NCI-H1930 (cell line): ENCODE measurements at regions not wholly inside any gene's neighbourhood (a gene's known extent, or its start where the extent isn't known, plus 50 kb on each side); places are given as distances from the start of the nearest gene placed in this dataset.
"Not testable (repeated sequence)": the region's sequence is repeated elsewhere in the genome, so short reads cannot be mapped to it uniquely, and the experiment has no call there.

Source experiments
- DNase-seq, 2 experiments: peaks; one replicate each; lab custom pipeline; 2025; lab: John Stamatoyannopoulos, UW

- DNase-seq, result no peak
Measured at GRCh38 chr22:34592123-34592740, 473.7 kb upstream of the ISX start.

DNA sequence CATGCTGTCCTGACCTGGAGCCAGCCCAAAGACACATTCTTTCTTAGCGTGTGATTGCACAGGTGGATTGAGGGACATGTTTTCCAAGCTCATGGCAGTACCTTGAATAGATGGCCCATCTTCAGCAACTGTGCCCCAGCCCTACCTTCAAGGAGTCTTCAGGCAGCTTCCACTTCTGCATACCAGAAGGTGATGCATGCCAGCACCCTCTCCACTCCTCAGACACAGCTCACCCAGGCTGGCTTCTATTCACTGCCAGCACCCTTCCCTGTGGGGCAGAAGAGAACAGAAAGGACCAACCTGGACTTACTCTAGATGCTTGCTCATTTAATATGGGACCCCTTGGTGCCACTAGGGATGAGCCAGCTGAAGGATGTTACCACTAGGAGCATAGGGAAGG, 466.4 kb upstream of the ISX start:
- no peak for DNase-seq

DNA sequence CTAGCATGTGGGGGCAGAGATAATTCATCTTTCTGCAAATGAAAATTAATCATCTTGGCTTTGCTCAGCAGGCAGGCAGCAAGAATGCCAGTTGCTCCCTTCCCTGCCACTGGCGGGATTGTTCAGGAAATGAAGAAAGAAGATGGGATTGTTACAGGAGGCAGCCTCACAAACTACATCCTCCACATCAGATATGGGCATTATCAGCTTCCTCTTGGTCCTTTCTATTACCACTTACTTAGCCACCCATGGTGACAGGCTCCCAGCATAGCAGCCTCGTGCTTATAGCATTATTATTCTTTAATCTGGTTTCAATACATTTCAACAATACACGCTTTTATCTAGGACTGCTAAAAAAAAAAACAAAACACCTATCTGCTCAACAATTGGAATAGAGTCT, 461.6 kb upstream of the ISX start:
- DNase-seq, result no peak

GRCh38 chr22:34608106-34608505, 457.9 kb upstream of the ISX start:
- no peak for DNase-seq

DNA sequence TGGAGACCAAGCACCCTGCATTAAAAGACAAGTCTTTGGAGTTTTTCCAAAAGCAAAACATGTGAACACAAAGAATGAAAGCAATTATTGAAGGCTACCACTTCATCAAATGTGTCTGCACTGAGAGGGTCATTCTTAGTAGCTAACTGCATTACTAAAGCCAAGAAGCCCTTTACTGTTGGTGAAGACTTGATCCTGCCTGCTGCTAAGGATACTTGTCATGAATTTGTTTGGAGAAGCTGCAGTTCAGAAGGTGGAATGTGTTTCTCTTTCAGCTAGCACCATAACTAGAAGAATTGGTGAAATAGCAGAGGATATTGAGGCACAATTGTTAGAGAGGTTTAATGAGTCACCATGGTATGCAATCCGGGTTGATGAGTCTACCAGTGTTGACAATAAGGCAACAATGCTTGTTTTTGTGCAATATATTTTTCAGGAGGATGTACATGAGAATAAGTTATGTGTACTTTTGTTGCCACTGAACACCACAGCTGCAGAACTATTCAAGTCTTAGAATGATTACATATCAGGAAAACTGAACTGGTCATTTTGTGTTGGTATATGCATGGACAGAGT, 457.3 kb upstream of the ISX start:
- DNase-seq, result no peak

DNA sequence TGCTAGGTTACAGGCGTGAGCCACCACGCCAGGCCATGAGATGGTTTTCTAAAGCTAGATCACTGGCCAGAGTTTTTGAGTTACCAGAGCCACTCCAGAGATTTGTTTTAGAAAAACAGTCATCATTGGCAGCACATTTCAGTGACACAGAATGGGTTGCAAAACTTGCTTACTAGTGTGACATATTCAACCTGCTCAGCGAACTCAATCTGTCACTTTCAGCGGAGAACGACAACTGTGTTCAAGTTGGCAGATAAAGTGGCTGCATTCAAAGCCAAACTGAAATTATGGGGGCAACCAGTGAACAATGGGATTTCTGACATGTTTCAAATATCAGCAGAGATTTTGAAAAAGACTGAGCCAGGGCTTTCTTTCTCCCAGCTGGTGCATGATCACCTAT, 456.3 kb upstream of the ISX start:
- DNase-seq, result no peak

GRCh38 chr22:34620161-34620560, 445.8 kb upstream of the ISX start:
- no peak for DNase-seq

DNA sequence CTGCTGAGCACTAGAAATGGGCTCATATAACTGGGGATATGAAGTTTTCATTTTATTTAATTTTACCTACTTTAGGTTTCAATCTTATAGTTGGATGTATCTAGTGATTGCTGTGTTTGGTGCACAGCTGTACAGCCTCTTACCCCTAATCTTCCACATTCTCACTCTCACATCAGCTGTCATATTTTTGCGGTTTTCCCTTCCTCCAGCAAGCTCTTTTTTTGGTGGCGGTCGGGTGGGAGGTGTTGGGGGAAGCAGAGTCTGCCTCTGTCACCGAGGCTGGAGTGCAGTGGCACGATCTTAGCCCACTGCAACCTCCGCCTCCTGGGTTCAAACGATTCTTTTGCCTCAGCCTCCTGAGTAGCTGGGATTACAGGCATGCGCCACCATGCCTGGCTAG, 445.1 kb upstream of the ISX start:
- DNase-seq, result no peak

GRCh38 chr22:34622602-34623001, 443.4 kb upstream of the ISX start:
- no peak for DNase-seq

GRCh38 chr22:34623580-34623979, 442.4 kb upstream of the ISX start:
- no peak for DNase-seq

DNA sequence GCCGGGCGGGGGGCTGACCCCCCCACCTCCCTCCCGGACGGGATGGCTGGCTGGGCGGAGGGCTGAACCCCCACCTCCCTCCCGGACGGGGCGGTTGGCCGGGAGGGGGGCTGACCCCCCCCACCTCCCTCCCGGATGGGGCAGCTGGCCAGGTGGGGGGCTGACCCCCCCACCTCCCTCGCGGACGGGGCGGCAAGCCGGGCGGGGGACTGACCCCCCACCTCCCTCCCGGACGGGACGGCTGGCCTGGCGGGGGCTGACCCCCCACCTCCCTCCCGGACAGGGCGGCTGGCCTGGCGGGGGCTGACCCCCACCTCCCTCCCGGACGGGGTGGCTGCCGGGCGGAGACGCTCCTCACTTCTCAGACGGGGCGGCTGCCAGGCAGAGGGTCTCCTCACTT, 440.1 kb upstream of the ISX start:
- not testable (repeated sequence) for DNase-seq

DNA sequence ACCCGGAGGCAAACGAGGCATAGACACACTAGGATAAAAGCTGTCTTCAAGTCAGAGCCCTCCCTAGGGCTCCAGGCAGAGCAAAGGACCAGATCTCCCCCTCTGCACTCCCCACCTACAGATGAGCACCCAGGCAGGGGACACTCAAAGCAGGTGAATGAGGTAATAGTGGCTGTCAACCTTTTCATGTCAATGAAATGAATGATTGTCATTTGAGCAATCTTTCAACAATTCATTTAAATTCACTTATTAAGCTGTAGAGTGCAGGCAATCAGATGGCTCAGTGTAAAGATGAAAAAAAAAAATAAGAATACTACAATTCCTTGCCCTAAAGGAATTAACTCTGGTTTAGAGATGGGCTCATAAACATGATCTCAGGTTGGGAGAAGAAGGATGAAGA, 427.8 kb upstream of the ISX start:
- DNase-seq, result no peak

GRCh38 chr22:34639911-34640310, 426.0 kb upstream of the ISX start:
- no peak for DNase-seq

- no peak for DNase-seq
Measured at GRCh38 chr22:34645375-34645774, 420.6 kb upstream of the ISX start.

GRCh38 chr22:34669001-34669400, 397.0 kb upstream of the ISX start:
- DNase-seq, result no peak

DNA sequence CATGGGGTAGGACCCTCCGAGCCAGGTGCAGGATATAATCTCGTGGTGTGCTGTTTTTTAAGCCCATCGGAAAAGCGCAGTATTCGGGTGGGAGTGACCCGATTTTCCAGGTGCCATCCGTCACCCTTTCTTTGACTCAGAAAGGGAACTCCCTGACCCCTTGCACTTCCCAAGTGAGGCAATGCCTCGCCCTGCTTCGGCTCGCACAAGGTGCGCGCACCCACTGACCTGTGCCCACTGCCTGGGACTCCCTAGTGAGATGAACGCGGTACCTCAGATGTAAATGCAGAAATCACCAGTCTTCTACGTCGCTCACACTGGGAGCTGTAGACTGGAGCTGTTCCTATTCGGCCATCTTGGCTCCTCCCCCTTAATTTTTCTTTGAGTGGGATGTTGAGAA, 382.9 kb upstream of the ISX start:
- DNase-seq, result not testable (repeated sequence)

DNA sequence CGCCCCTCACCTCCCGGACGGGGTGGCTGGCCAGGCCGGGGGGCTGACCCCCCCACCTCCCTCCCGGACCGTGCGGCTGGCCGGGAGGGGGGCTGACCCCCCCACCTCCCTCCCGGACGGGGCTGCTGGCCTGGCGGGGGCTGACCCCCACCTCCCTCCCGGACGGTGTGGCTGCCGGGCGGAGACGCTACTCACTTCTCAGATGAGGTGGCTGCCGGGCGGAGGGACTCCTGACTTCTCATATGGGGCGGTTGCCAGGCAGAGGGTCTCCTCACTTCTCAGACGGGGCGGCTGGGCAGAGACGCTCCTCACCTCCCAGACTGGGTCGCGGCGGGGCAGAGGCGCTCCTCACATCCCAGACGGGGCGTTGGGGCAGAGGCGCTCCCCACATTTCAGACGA, 381.7 kb upstream of the ISX start:
- not testable (repeated sequence) for DNase-seq

DNA sequence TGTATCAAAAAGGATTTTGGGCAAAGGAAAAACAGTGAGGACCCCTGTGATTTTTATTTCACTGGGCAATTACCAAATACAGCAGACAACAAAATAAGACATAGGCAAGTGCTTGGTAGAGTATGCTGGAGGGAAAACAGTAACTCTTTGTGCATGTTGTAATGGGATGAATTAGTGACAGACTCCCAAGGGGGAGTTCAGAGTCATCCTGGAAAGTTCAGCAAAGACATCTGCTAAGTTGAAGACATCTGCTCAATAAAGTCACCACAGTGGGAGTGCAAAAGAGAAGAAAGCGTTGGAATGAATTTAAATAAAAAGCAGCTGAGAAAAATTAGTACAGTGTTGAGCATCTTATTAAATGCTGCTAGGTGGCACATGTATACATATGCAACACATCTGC, 378.8 kb upstream of the ISX start:
- no peak for DNase-seq

DNA sequence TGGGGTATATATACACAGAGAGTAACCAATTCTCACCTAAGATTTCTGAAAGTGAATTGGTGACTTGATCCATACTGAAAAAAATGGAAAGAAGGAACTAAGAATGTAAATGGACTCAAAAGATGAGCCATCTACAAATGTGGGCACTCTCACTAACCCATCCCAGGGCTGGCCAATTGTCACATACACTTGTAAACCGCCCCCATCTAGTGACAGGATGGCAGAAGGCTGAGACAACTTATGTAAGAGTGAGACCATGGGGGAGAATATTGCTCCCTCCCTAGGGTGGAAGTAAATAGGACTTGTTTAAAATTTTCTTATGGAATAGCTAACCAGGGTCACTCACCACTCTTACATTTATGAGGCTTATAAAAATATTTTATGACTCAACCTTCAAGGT, 377.1 kb upstream of the ISX start:
- DNase-seq, result no peak

- no peak for DNase-seq
Measured at GRCh38 chr22:34696557-34696956, 369.4 kb upstream of the ISX start.

- no peak for DNase-seq
Measured at GRCh38 chr22:34702279-34702678, 363.7 kb upstream of the ISX start.

- DNase-seq, result no peak
Measured at GRCh38 chr22:34709641-34710040, 356.3 kb upstream of the ISX start.

- DNase-seq, result no peak
Measured at GRCh38 chr22:34722901-34723300, 343.1 kb upstream of the ISX start.

GRCh38 chr22:34736081-34736480, 329.9 kb upstream of the ISX start:
- no peak for DNase-seq
